Osteoblast (primary cell): ENCODE measurements at regions not wholly inside any gene's neighbourhood (a gene's known extent, or its start where the extent isn't known, plus 50 kb on each side); places are given as distances from the start of the nearest gene placed in this dataset.

Experiments used
- DNase-seq: peaks from one replicate; pipeline ENCODE4 v3.0.0; 2011; ENCODE audit warnings: low spot score, mixed read lengths; ENCODE audit not compliant: insufficient read length; ENCODE audit errors: missing footprints
- H2AFZ ChIP-seq: 2 replicates; pipeline ENCODE4 v1.6.0; 2011; ENCODE audit warnings: mild to moderate bottlenecking, low read length
- H3K27ac ChIP-seq: 2 replicates; pipeline ENCODE4 v1.5.1; 2011; ENCODE audit warnings: mild to moderate bottlenecking, low read depth, low read length, moderate library complexity
- H3K27me3 ChIP-seq: 2 replicates; pipeline ENCODE4 v1.6.0; 2012; ENCODE audit warnings: mild to moderate bottlenecking, control low read depth, inconsistent platforms, low read length, moderate library complexity; ENCODE audit not compliant: insufficient read depth
- H3K36me3 ChIP-seq: 2 replicates; pipeline ENCODE4 v1.5.1; 2011; ENCODE audit warnings: mild to moderate bottlenecking, low read length, control low read depth, moderate library complexity; ENCODE audit not compliant: insufficient read depth
- H3K4me1 ChIP-seq: 2 replicates; pipeline ENCODE4 v1.5.1; 2011; ENCODE audit warnings: mild to moderate bottlenecking, low read length, control low read depth, moderate library complexity; ENCODE audit not compliant: insufficient read depth
- H3K4me2 ChIP-seq: 2 replicates; pipeline ENCODE4 v1.6.0; 2011; ENCODE audit warnings: mild to moderate bottlenecking, low read length; ENCODE audit not compliant: insufficient read depth
- H3K4me3 ChIP-seq: fragments of 200-600 bp; sonication (generic); 3 replicates; pipeline ENCODE4 v1.5.1; 2012; ENCODE audit warnings: mild to moderate bottlenecking, low read length, inconsistent platforms; ENCODE audit not compliant: insufficient read depth
- H3K79me2 ChIP-seq: 2 replicates; pipeline ENCODE4 v1.6.0; 2012; ENCODE audit warnings: mild to moderate bottlenecking, low read length, control low read depth, inconsistent platforms; ENCODE audit not compliant: insufficient read depth
- H3K9me3 ChIP-seq: 2 replicates; pipeline ENCODE4 v1.5.1; 2011; ENCODE audit warnings: low read depth, low read length, control low read depth
- H4K20me1 ChIP-seq: 2 replicates; pipeline ENCODE4 v1.6.0; 2012; ENCODE audit warnings: mild to moderate bottlenecking, low read length, control low read depth; ENCODE audit not compliant: insufficient read depth
- CTCF ChIP-seq: IDR thresholded peaks from 2 replicates; pipeline ENCODE4 v1.5.1; 2011; ENCODE audit warnings: mild to moderate bottlenecking, low read depth, low read length, moderate library complexity; ENCODE audit errors: extremely low read depth

- DNase-seq = no peak
- Histone ChIP-seq H3K36me3 (no peaks in the 10 kb centered on the region), H4K20me1 (no peaks in the 10 kb centered on the region), H3K4me3 (no peak overlapping the region), H3K27me3 (no peaks in the 10 kb centered on the region), H3K79me2 (no peaks in the 10 kb centered on the region), H3K9me3 (no peaks in the 10 kb centered on the region), H3K27ac (no peak overlapping the region), H3K4me1 (peaks cover 30% of the 10 kb centered on the region), H2AFZ (no peak overlapping the region), H3K4me2 (no peak overlapping the region)
- no peak for TF ChIP-seq CTCF
Measured at GRCh38 chr18:68445668-68446426, 269.1 kb downstream of the TMX3 start.

GRCh38 chr18:68445136-68445535 lies 269.8 kb downstream of the TMX3 start:
- Histone ChIP-seq H3K4me2 (no peak overlapping the region), H3K27me3 (no peaks in the 10 kb centered on the region), H3K4me1 (peaks cover 28% of the 10 kb centered on the region), H3K79me2 (no peaks in the 10 kb centered on the region), H3K4me3 (no peak overlapping the region), H3K9me3 (no peaks in the 10 kb centered on the region), H3K27ac (no peak overlapping the region), H4K20me1 (no peaks in the 10 kb centered on the region), H3K36me3 (no peaks in the 10 kb centered on the region), H2AFZ (no peak overlapping the region)
- DNase-seq = no peak
- TF ChIP-seq CTCF = no peak

- no peak overlapping the region for H3K27ac ChIP-seq
- no peak overlapping the region for H2AFZ ChIP-seq
- H3K4me3 ChIP-seq = no peak overlapping the region
- no peaks in the 10 kb centered on the region for H3K9me3 ChIP-seq
- H4K20me1 ChIP-seq = no peaks in the 10 kb centered on the region
- H3K4me2 ChIP-seq = no peak overlapping the region
- H3K79me2 ChIP-seq = no peaks in the 10 kb centered on the region
- H3K27me3 ChIP-seq = no peaks in the 10 kb centered on the region
- peaks cover 19% of the 10 kb centered on the region for H3K4me1 ChIP-seq
- DNase-seq = no peak
- H3K36me3 ChIP-seq = no peaks in the 10 kb centered on the region
- no peak for TF ChIP-seq CTCF
Measured at GRCh38 chr18:68441241-68441640, 273.7 kb downstream of the TMX3 start.

GRCh38 chr18:68440433-68440832 lies 274.5 kb downstream of the TMX3 start:
- Histone ChIP-seq H3K4me3 (no peak overlapping the region), H3K4me1 (peaks cover 19% of the 10 kb centered on the region), H3K27ac (no peak overlapping the region), H4K20me1 (no peaks in the 10 kb centered on the region), H3K79me2 (no peaks in the 10 kb centered on the region), H3K9me3 (no peaks in the 10 kb centered on the region), H3K27me3 (no peaks in the 10 kb centered on the region), H3K36me3 (no peaks in the 10 kb centered on the region), H3K4me2 (no peak overlapping the region), H2AFZ (no peak overlapping the region)
- DNase-seq = no peak
- TF ChIP-seq CTCF = no peak
